IMR-90 (cell line): ENCODE measurements at regions not wholly inside any gene's neighbourhood (a gene's known extent, or its start where the extent isn't known, plus 50 kb on each side); places are given as distances from the start of the nearest gene placed in this dataset.

Source experiments
- ATAC-seq: fragments of 200-7000 bp; cut with Tn5 transposase; 2 replicates; pipeline ENCODE4 v1.9.1; 2020; ENCODE audit warnings: low read depth, mild to moderate bottlenecking, moderate library complexity
- BruUV-seq: library from RNA; stranded (reverse); fragments of 400-500 nt; replicated peaks from 2 replicates; lab custom pipeline; 2021; lab: Mats Ljungman, UMichigan
- CTCF ChIA-PET: fragments of 300-600 bp; formaldehyde crosslinking; extraction: SDS; loops from one replicate; lab custom pipeline; 2021; ENCODE audit warnings: antibody characterized with exemption; lab: Yijun Ruan, JAX
- POLR2A ChIA-PET: fragments of 300-600 bp; sonication (Branson Sonifier 250); formaldehyde crosslinking; loops from one replicate; lab custom pipeline; 2022; ENCODE audit warnings: antibody characterized with exemption; ENCODE audit not compliant: unreplicated experiment; lab: Charles Lee
- DNase-seq: peaks from one replicate; pipeline ENCODE4 v3.0.0; 2013
- H2AFZ ChIP-seq: replicated peaks from 2 replicates; pipeline ENCODE3; 2013; ENCODE audit warnings: low read length, mild to moderate bottlenecking; ENCODE audit not compliant: poor library complexity
- H2AK5ac ChIP-seq: 2 replicates; pipeline ENCODE4 v1.6.1; 2013; ENCODE audit warnings: low read depth, low read length, inconsistent platforms
- H2AK9ac ChIP-seq: replicated peaks from 2 replicates; pipeline ENCODE3; 2013; ENCODE audit warnings: mild to moderate bottlenecking, low read depth, low read length, moderate library complexity; ENCODE audit not compliant: poor library complexity
- H2BK120ac ChIP-seq: 2 replicates; pipeline ENCODE4 v1.6.1; 2013; ENCODE audit warnings: low read depth, low read length, inconsistent platforms
- H2BK15ac ChIP-seq: 3 replicates; pipeline ENCODE4 v1.6.1; 2013; ENCODE audit warnings: low read depth, low read length, inconsistent platforms
- H2BK20ac ChIP-seq: 2 replicates; pipeline ENCODE4 v1.6.1; 2013; ENCODE audit warnings: low read depth, mild to moderate bottlenecking, inconsistent platforms, low read length, moderate library complexity
- H2BK5ac ChIP-seq: 2 replicates; pipeline ENCODE4 v1.6.1; 2013; ENCODE audit warnings: mild to moderate bottlenecking, low read depth, low read length, inconsistent platforms; ENCODE audit not compliant: poor library complexity, severe bottlenecking
- H3K14ac ChIP-seq: replicated peaks from 2 replicates; pipeline ENCODE4 v1.6.1; 2013; ENCODE audit warnings: low read depth, low read length, inconsistent platforms
- H3K18ac ChIP-seq: 2 replicates; pipeline ENCODE4 v1.6.1; 2013; ENCODE audit warnings: low read depth, low read length, control low read depth
- H3K23ac ChIP-seq: 2 replicates; pipeline ENCODE4 v1.6.1; 2013; ENCODE audit warnings: low read depth, low read length, inconsistent platforms
- H3K27ac ChIP-seq: 2 replicates; pipeline ENCODE4 v1.5.1; 2013; ENCODE audit warnings: mild to moderate bottlenecking, control low read depth, low read length; ENCODE audit not compliant: insufficient read depth
- H3K27me3 ChIP-seq: 2 replicates; pipeline ENCODE4 v1.6.1; 2013; ENCODE audit warnings: low read length; ENCODE audit not compliant: control insufficient read depth, insufficient read depth
- H3K36me3 ChIP-seq: 2 replicates; pipeline ENCODE4 v1.6.1; 2013; ENCODE audit warnings: low read length, mixed read lengths; ENCODE audit not compliant: control insufficient read depth, insufficient read depth
- H3K4ac ChIP-seq: 2 replicates; pipeline ENCODE4 v1.6.1; 2013; ENCODE audit warnings: low read depth, low read length, inconsistent platforms
- H3K4me1 ChIP-seq: 2 replicates; pipeline ENCODE4 v1.6.1; 2013; ENCODE audit warnings: low read length, mixed read lengths; ENCODE audit not compliant: control insufficient read depth, insufficient read depth
- H3K4me2 ChIP-seq: 2 replicates; pipeline ENCODE4 v1.6.1; 2013; ENCODE audit warnings: low read depth, mild to moderate bottlenecking, control low read depth, low read length, moderate library complexity
- H3K4me3 ChIP-seq: 2 replicates; pipeline ENCODE4 v1.5.1; 2013; ENCODE audit warnings: low read depth, mild to moderate bottlenecking, control low read depth, low read length, moderate library complexity; ENCODE audit not compliant: insufficient read depth
- H3K56ac ChIP-seq: 2 replicates; pipeline ENCODE4 v1.6.1; 2013; ENCODE audit warnings: low read length, inconsistent platforms; ENCODE audit not compliant: insufficient read depth; ENCODE audit errors: extremely low read depth
- H3K79me1 ChIP-seq, 2 experiments: 2 replicates each; pipeline ENCODE4 v1.6.1; 2013; ENCODE audit warnings: low read length in 2 of 2, inconsistent platforms in 1 of 2, low read depth in 1 of 2
- H3K9ac ChIP-seq: 2 replicates; pipeline ENCODE4 v1.6.1; 2013; ENCODE audit warnings: low read depth, low read length, control low read depth
- H3K9me1 ChIP-seq: 2 replicates; pipeline ENCODE4 v1.6.1; 2013; ENCODE audit warnings: low read length, inconsistent platforms; ENCODE audit not compliant: insufficient read depth
- H3K9me3 ChIP-seq: 2 replicates; pipeline ENCODE4 v1.6.1; 2013; ENCODE audit warnings: low read length; ENCODE audit not compliant: control insufficient read depth, insufficient read depth
- H4K20me1 ChIP-seq: 2 replicates; pipeline ENCODE4 v1.6.1; 2013; ENCODE audit warnings: low read length, inconsistent platforms; ENCODE audit not compliant: insufficient read depth
- H4K5ac ChIP-seq: 2 replicates; pipeline ENCODE4 v1.6.1; 2013; ENCODE audit warnings: mild to moderate bottlenecking, low read depth, low read length, control low read depth
- H4K8ac ChIP-seq, 2 experiments: 2 replicates each; pipeline ENCODE4 v1.6.1; 2013; ENCODE audit warnings: low read depth in 2 of 2, low read length in 2 of 2, control low read depth in 1 of 2, inconsistent platforms in 1 of 2
- H4K91ac ChIP-seq: 2 replicates; pipeline ENCODE4 v1.6.1; 2013; ENCODE audit warnings: low read depth, low read length, inconsistent platforms; ENCODE audit not compliant: insufficient read depth
- BHLHE40 ChIP-seq: fragments of 150-350 bp; IDR thresholded peaks from 2 replicates; pipeline ENCODE4 v1.6.1; 2016; ENCODE audit warnings: mild to moderate bottlenecking, low read depth, low read length
- FOS ChIP-seq: fragments of 150-350 bp; IDR thresholded peaks from 2 replicates; pipeline ENCODE4 v1.6.1; 2016; ENCODE audit warnings: low read depth, low read length
- MAFK ChIP-seq: IDR thresholded peaks from 2 replicates; pipeline ENCODE4 v1.6.1; 2012; ENCODE audit warnings: low read depth, low read length, improper control_type of control experiment
- MAZ ChIP-seq: IDR thresholded peaks from 2 replicates; pipeline ENCODE4 v1.6.1; 2012; ENCODE audit warnings: low read depth, mild to moderate bottlenecking, low read length, improper control_type of control experiment, moderate library complexity, borderline replicate concordance
- MXI1 ChIP-seq: IDR thresholded peaks from 2 replicates; pipeline ENCODE4 v1.6.1; 2012; ENCODE audit warnings: low read depth, mild to moderate bottlenecking, low read length, moderate library complexity, borderline replicate concordance
- NFE2L2 ChIP-seq: fragments of 150-350 bp; IDR thresholded peaks from 2 replicates; pipeline ENCODE4 v1.6.1; 2016; ENCODE audit warnings: low read depth, mild to moderate bottlenecking, low read length
- POLR2A ChIP-seq: IDR thresholded peaks from 2 replicates; pipeline ENCODE4 v1.6.1; 2012; ENCODE audit warnings: mild to moderate bottlenecking, low read depth, low read length
- RAD21 ChIP-seq: IDR thresholded peaks from 2 replicates; pipeline ENCODE4 v1.6.1; 2012; ENCODE audit warnings: low read length, improper control_type of control experiment
- SMC3 ChIP-seq: fragments of 150-350 bp; IDR thresholded peaks from 2 replicates; pipeline ENCODE4 v1.6.1; 2016; ENCODE audit warnings: low read depth, mild to moderate bottlenecking, antibody characterized with exemption, low read length, moderate library complexity
- whole genome bisulfite sequencing, 2 experiments: methylation state at CpG; one replicate each; pipeline versions ENCODE4 v1.1.5 to v1.1.7; 2013; ENCODE audit warnings: missing lambda C conversion rate in 2 of 2; ENCODE audit not compliant: insufficient read length in 1 of 2; ENCODE audit errors: extremely low coverage in 2 of 2; 5-methylcytosine and 5-hydroxymethylcytosine counted together
- dilution Hi-C: fragments of 300-500 bp; cut with HindIII; formaldehyde crosslinking; loops from one replicate; pipeline ENCODE4 v1.14.3; 2018; ENCODE audit warnings: low sequenced_read_pairs; ENCODE audit not compliant: unreplicated experiment
- in situ Hi-C: fragments of 300-500 bp; cut with MboI; formaldehyde crosslinking; loops from 3 replicates; pipeline ENCODE4 v1.14.3; 2019; ENCODE audit warnings: low sequenced_read_pairs, inconsistent platforms, mixed read lengths
- intact Hi-C: fragments of 100-400 bp; cut with micrococcal nuclease; formaldehyde crosslinking; loops from 2 replicates; pipeline ENCODE4 v1.10.0; 2022
- TF ChIP-seq, protein P1 (sequence below): conservative IDR thresholded peaks from 2 replicates; pipeline ENCODE4 v1.5.1; 2012; ENCODE audit warnings: mild to moderate bottlenecking, low read depth, low read length, improper control_type of control experiment
- TF ChIP-seq, protein P2 (sequence below): fragments of 150-350 bp; IDR thresholded peaks from 2 replicates; pipeline ENCODE4 v1.6.1; 2017; ENCODE audit warnings: mild to moderate bottlenecking, antibody characterized with exemption, low read length, low read depth

DNA sequence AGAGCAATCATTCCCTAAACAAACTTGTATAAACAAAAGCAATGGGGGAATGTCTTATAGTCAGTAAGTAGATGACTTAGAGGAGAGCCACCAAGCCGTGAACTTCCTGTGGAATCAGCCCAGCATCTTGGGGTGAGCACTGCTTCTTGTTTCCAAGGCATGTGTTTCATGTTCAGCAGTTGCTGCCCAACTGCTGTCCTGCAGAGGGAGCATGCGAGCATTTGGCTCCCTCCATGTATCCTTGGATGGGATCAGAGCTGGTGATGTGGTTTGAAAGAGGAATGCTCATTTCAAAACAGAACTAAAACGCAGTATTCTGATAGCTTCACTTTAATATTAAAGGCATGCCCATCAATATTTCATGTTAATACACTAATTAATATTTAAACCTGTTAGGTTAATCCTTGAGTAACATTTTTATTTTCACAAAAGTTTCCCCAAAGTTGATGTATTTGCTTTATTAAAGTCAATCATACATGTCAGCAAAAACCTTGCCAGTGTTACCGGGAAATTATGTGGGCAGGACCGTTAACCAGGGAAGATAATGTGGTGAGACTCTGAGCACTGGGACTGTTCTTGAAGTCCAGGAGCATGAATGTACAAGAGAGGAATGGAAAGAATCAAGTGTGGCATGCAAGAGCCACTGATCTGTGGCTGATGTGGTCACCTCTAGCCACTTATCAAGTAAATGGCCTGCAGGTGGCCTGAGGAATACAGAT lies 172.1 kb upstream of the GGTLC1 start (continued):
- TF ChIP-seq NFE2L2: no peak

GRCh38 chr20:24158281-24158680 lies 169.7 kb upstream of the GGTLC1 start:
- Histone ChIP-seq H2AK5ac (no peak overlapping the region), H2AK9ac (no peak overlapping the region), H3K18ac (no peak overlapping the region), H4K91ac (no peak overlapping the region), H2BK20ac (no peak overlapping the region), H3K4me2 (no peak overlapping the region), H2AFZ (no peak overlapping the region), H4K20me1 (no peaks in the 10 kb centered on the region), H3K14ac (no peak overlapping the region), H2BK120ac (no peak overlapping the region), H2BK5ac (no peak overlapping the region), H3K27ac (no peak overlapping the region), H3K9ac (no peak overlapping the region), H3K4me1 (no peaks in the 10 kb centered on the region), H3K79me1 (no peaks in the 10 kb centered on the region), H3K36me3 (no peaks in the 10 kb centered on the region), H4K5ac (no peak overlapping the region), H3K9me3 (no peaks in the 10 kb centered on the region), H3K27me3 (no peaks in the 10 kb centered on the region), H3K4me3 (no peak overlapping the region), H3K56ac (no peak overlapping the region), H4K8ac (no peak overlapping the region), H3K4ac (no peak overlapping the region), H2BK15ac (no peak overlapping the region), H3K9me1 (no peaks in the 10 kb centered on the region), H3K23ac (no peak overlapping the region)
- intact Hi-C loops (no loop called here), dilution Hi-C loops (no loop called here), in situ Hi-C loops (loop anchor here (10.0 kb wide), 1 partner anchor 637 kb away; no protein-coding TSS in a partner anchor)
- no CpG with 5 or more reads among the region's 2 CpGs for WGBS, 2 experiments
- TF ChIP-seq POLR2A: no peak
- no peak for TF ChIP-seq MAFK
- TF ChIP-seq RAD21: no peak
- no peak for TF ChIP-seq MXI1
- TF ChIP-seq SMC3: no peak
- TF ChIP-seq FOS: no peak
- no peak for TF ChIP-seq BHLHE40
- TF ChIP-seq, protein P1, sequence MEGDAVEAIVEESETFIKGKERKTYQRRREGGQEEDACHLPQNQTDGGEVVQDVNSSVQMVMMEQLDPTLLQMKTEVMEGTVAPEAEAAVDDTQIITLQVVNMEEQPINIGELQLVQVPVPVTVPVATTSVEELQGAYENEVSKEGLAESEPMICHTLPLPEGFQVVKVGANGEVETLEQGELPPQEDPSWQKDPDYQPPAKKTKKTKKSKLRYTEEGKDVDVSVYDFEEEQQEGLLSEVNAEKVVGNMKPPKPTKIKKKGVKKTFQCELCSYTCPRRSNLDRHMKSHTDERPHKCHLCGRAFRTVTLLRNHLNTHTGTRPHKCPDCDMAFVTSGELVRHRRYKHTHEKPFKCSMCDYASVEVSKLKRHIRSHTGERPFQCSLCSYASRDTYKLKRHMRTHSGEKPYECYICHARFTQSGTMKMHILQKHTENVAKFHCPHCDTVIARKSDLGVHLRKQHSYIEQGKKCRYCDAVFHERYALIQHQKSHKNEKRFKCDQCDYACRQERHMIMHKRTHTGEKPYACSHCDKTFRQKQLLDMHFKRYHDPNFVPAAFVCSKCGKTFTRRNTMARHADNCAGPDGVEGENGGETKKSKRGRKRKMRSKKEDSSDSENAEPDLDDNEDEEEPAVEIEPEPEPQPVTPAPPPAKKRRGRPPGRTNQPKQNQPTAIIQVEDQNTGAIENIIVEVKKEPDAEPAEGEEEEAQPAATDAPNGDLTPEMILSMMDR: no peak
- TF ChIP-seq MAZ: no peak
- TF ChIP-seq, protein P2, sequence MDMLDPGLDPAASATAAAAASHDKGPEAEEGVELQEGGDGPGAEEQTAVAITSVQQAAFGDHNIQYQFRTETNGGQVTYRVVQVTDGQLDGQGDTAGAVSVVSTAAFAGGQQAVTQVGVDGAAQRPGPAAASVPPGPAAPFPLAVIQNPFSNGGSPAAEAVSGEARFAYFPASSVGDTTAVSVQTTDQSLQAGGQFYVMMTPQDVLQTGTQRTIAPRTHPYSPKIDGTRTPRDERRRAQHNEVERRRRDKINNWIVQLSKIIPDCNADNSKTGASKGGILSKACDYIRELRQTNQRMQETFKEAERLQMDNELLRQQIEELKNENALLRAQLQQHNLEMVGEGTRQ: no peak
- CTCF ChIA-PET: interaction anchor here (1.5 kb wide), 1 partner anchor 8 kb away, joined by 4 read pairs; no protein-coding TSS in a partner anchor
- no peak for ATAC-seq
- POLR2A ChIA-PET: no interaction called here
- DNase-seq: no peak
- BruUV-seq: no TSS peak
